ENCODE measurements at regions not wholly inside any gene's neighbourhood (a gene's known extent, or its start where the extent isn't known, plus 50 kb on each side); places are given as distances from the start of the nearest gene placed in this dataset.

DNA sequence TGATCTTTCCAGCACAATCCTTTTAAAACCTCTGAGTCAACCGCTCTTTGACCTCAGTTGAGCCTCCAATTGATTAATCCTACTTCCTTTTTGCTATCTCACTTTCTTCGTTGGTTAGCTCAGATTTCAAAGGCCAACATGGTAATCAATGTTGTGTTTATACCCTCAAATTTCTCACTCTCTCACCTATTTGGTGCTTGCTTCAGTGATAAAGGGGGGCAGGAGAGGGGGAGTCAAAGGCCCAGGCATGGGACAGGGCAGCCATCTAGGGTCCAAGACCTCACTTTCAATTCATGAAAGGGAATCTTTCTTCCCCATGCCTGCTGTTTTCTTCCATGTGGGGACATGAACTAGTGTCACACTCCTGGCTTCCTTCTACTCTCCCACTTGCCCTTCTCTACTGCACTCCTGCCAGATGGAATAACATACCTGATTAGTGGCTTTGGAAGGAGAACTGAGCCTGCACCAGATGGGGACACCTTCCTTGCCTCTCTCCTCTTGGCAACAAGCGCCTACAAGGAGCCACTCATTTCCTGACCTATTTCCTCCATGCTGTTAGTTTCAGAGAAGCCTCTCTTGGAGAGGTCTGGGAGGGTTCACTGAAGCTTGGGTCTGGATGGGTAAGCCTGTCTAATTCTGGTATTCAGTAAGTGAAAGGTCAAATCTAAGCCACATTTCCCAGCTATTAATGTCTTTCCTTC is 73.3 kb upstream of the ARHGAP29 start:
- ATAC-seq = no peak
- no peaks in the 10 kb centered on the region for H3K9me3 Mint-ChIP-seq
- no peak for DNase-seq (ENCODE audit: low spot score)
- peaks cover 5% of the 10 kb centered on the region for H3K4me1 Mint-ChIP-seq
- ChIA-PET POLR2A (no interaction called here), CTCF (interaction anchor here (1.0 kb wide), 1 partner anchor 271 kb away, joined by 3 read pairs; no protein-coding TSS in a partner anchor)
- no peaks in the 10 kb centered on the region for H3K36me3 Mint-ChIP-seq
- no peak overlapping the region for H3K27ac Mint-ChIP-seq
- TF ChIP-seq SMAD3 (CRISPR knock-in tag; IDR thresholded peaks at IDR 0.05; ENCODE audit: borderline replicate concordance) (no peak), JAZF1 (CRISPR knock-in tag; IDR thresholded peaks at IDR 0.05) (no peak)
- TF ChIP-seq, protein P1, sequence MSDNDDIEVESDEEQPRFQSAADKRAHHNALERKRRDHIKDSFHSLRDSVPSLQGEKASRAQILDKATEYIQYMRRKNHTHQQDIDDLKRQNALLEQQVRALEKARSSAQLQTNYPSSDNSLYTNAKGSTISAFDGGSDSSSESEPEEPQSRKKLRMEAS (CRISPR knock-in tag; IDR thresholded peaks at IDR 0.05) = no peak
- H3K4me3 Mint-ChIP-seq = no peak overlapping the region
- no peaks in the 10 kb centered on the region; the same call in none of the 2 replicates for H3K27me3 Mint-ChIP-seq (ENCODE audit: low read depth)

DNA sequence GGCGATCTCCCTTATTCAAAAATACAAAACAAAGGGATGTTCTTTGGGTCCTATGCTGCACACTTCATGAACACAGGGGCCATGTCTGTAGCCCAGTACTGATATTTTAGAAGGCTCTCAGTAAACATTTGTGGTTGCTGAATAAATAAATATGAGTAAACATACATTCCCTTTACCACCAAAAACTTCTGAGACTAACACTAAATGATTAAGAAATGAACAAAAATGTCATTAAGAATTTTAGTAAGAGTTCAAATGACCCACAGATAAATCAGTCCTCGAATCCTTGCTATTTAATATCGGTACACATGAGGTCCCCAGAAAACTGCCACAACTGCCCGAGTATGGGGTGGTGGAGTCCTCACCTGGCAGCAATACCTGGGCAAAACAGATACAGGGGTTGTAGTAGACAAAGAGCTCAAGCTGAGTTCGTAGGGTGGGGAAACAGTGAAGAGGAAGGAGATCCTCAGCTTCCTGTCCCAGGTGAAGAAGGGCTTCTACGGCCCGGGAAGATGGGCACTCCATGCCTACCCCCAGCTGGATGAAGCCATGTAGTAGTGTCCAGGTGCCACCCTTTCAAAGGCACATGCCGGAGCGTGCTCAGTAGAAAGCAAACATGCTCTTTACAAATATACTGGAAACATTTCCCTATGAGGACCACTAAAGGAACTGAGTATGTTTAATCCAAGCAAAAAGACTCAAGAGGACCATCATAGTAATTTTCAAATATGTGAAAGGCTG is 72.6 kb upstream of the ARHGAP29 start:
- ChIA-PET POLR2A (no interaction called here), CTCF (interaction anchor here (1.0 kb wide), 1 partner anchor 270 kb away, joined by 3 read pairs; no protein-coding TSS in a partner anchor)
- no peak for DNase-seq (ENCODE audit: low spot score)
- no peaks in the 10 kb centered on the region; the same call in none of the 2 replicates for H3K27me3 Mint-ChIP-seq (ENCODE audit: low read depth)
- no peaks in the 10 kb centered on the region for H3K36me3 Mint-ChIP-seq
- H3K9me3 Mint-ChIP-seq = no peaks in the 10 kb centered on the region
- H3K4me3 Mint-ChIP-seq = no peak overlapping the region
- H3K4me1 Mint-ChIP-seq = 0 out of 2 replicates have a peak, but pooled peaks cover 2% of the 10 kb centered on the region
- TF ChIP-seq ZNF232 (CRISPR knock-in tag; IDR thresholded peaks at IDR 0.05) = no peak
- no peak for TF ChIP-seq ATF1 (CRISPR knock-in tag; IDR thresholded peaks at IDR 0.05)
- no peak for TF ChIP-seq ZNF416 (CRISPR knock-in tag; IDR thresholded peaks at IDR 0.05)
- TF ChIP-seq, protein P2, sequence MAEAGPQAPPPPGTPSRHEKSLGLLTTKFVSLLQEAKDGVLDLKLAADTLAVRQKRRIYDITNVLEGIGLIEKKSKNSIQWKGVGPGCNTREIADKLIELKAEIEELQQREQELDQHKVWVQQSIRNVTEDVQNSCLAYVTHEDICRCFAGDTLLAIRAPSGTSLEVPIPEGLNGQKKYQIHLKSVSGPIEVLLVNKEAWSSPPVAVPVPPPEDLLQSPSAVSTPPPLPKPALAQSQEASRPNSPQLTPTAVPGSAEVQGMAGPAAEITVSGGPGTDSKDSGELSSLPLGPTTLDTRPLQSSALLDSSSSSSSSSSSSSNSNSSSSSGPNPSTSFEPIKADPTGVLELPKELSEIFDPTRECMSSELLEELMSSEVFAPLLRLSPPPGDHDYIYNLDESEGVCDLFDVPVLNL (CRISPR knock-in tag; IDR thresholded peaks at IDR 0.05; ENCODE audit: borderline replicate concordance, low read depth) = no peak
- TF ChIP-seq GABPB1 (CRISPR knock-in tag; IDR thresholded peaks at IDR 0.05) = no peak
- TF ChIP-seq, protein P3, sequence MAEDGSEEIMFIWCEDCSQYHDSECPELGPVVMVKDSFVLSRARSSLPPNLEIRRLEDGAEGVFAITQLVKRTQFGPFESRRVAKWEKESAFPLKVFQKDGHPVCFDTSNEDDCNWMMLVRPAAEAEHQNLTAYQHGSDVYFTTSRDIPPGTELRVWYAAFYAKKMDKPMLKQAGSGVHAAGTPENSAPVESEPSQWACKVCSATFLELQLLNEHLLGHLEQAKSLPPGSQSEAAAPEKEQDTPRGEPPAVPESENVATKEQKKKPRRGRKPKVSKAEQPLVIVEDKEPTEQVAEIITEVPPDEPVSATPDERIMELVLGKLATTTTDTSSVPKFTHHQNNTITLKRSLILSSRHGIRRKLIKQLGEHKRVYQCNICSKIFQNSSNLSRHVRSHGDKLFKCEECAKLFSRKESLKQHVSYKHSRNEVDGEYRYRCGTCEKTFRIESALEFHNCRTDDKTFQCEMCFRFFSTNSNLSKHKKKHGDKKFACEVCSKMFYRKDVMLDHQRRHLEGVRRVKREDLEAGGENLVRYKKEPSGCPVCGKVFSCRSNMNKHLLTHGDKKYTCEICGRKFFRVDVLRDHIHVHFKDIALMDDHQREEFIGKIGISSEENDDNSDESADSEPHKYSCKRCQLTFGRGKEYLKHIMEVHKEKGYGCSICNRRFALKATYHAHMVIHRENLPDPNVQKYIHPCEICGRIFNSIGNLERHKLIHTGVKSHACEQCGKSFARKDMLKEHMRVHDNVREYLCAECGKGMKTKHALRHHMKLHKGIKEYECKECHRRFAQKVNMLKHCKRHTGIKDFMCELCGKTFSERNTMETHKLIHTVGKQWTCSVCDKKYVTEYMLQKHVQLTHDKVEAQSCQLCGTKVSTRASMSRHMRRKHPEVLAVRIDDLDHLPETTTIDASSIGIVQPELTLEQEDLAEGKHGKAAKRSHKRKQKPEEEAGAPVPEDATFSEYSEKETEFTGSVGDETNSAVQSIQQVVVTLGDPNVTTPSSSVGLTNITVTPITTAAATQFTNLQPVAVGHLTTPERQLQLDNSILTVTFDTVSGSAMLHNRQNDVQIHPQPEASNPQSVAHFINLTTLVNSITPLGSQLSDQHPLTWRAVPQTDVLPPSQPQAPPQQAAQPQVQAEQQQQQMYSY (CRISPR knock-in tag; IDR thresholded peaks at IDR 0.05) = no peak
- no peak for TF ChIP-seq ZNF219 (CRISPR knock-in tag; IDR thresholded peaks at IDR 0.05; ENCODE audit: borderline replicate concordance)
- no peak for TF ChIP-seq HMGA2 (CRISPR knock-in tag; IDR thresholded peaks at IDR 0.05)
- no peak overlapping the region for H3K27ac Mint-ChIP-seq
- no peak for ATAC-seq

DNA sequence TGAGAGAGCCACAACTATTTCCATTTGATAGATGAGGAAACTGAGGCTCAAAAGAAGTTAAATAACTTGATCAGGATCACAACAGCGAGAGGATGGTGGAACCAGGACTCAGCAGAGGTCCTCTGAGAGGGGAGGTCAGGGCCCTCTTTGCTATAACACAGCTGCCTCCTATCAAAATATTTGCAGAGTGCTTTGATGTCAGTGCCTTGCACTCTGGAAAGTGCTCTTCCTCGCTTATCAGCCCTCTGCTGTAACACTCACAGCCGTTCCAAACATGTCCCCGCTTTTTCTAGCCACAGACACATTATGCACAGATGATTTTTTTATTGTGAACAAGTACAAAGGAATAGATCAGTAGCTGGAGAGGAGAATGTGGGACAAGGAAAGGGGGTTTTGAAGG is 71.8 kb upstream of the ARHGAP29 start:
- Mint-ChIP-seq H3K4me1 (0 out of 2 replicates have a peak, but pooled peaks cover 2% of the 10 kb centered on the region), H3K4me3 (no peak overlapping the region), H3K27ac (no peak overlapping the region), H3K36me3 (no peaks in the 10 kb centered on the region), H3K9me3 (no peaks in the 10 kb centered on the region), H3K27me3 (ENCODE audit: low read depth) (no peaks in the 10 kb centered on the region; the same call in none of the 2 replicates)
- POLR2A ChIA-PET = no interaction called here
- DNase-seq (ENCODE audit: low spot score) (no peak), ATAC-seq (no peak)
- CTCF ChIA-PET = no interaction called here
- TF ChIP-seq, protein P4, sequence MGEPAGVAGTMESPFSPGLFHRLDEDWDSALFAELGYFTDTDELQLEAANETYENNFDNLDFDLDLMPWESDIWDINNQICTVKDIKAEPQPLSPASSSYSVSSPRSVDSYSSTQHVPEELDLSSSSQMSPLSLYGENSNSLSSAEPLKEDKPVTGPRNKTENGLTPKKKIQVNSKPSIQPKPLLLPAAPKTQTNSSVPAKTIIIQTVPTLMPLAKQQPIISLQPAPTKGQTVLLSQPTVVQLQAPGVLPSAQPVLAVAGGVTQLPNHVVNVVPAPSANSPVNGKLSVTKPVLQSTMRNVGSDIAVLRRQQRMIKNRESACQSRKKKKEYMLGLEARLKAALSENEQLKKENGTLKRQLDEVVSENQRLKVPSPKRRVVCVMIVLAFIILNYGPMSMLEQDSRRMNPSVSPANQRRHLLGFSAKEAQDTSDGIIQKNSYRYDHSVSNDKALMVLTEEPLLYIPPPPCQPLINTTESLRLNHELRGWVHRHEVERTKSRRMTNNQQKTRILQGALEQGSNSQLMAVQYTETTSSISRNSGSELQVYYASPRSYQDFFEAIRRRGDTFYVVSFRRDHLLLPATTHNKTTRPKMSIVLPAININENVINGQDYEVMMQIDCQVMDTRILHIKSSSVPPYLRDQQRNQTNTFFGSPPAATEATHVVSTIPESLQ (CRISPR knock-in tag; IDR thresholded peaks at IDR 0.05) = no peak
- TF ChIP-seq, protein P5, sequence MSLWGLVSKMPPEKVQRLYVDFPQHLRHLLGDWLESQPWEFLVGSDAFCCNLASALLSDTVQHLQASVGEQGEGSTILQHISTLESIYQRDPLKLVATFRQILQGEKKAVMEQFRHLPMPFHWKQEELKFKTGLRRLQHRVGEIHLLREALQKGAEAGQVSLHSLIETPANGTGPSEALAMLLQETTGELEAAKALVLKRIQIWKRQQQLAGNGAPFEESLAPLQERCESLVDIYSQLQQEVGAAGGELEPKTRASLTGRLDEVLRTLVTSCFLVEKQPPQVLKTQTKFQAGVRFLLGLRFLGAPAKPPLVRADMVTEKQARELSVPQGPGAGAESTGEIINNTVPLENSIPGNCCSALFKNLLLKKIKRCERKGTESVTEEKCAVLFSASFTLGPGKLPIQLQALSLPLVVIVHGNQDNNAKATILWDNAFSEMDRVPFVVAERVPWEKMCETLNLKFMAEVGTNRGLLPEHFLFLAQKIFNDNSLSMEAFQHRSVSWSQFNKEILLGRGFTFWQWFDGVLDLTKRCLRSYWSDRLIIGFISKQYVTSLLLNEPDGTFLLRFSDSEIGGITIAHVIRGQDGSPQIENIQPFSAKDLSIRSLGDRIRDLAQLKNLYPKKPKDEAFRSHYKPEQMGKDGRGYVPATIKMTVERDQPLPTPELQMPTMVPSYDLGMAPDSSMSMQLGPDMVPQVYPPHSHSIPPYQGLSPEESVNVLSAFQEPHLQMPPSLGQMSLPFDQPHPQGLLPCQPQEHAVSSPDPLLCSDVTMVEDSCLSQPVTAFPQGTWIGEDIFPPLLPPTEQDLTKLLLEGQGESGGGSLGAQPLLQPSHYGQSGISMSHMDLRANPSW (CRISPR knock-in tag; conservative IDR thresholded peaks at IDR 0.05; ENCODE audit: low read depth) = no peak
- TF ChIP-seq, protein P6, sequence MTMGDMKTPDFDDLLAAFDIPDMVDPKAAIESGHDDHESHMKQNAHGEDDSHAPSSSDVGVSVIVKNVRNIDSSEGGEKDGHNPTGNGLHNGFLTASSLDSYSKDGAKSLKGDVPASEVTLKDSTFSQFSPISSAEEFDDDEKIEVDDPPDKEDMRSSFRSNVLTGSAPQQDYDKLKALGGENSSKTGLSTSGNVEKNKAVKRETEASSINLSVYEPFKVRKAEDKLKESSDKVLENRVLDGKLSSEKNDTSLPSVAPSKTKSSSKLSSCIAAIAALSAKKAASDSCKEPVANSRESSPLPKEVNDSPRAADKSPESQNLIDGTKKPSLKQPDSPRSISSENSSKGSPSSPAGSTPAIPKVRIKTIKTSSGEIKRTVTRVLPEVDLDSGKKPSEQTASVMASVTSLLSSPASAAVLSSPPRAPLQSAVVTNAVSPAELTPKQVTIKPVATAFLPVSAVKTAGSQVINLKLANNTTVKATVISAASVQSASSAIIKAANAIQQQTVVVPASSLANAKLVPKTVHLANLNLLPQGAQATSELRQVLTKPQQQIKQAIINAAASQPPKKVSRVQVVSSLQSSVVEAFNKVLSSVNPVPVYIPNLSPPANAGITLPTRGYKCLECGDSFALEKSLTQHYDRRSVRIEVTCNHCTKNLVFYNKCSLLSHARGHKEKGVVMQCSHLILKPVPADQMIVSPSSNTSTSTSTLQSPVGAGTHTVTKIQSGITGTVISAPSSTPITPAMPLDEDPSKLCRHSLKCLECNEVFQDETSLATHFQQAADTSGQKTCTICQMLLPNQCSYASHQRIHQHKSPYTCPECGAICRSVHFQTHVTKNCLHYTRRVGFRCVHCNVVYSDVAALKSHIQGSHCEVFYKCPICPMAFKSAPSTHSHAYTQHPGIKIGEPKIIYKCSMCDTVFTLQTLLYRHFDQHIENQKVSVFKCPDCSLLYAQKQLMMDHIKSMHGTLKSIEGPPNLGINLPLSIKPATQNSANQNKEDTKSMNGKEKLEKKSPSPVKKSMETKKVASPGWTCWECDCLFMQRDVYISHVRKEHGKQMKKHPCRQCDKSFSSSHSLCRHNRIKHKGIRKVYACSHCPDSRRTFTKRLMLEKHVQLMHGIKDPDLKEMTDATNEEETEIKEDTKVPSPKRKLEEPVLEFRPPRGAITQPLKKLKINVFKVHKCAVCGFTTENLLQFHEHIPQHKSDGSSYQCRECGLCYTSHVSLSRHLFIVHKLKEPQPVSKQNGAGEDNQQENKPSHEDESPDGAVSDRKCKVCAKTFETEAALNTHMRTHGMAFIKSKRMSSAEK (CRISPR knock-in tag; IDR thresholded peaks at IDR 0.05; ENCODE audit: borderline replicate concordance) = no peak
- TF ChIP-seq NR1H2 (CRISPR knock-in tag; IDR thresholded peaks at IDR 0.05) (no peak), FOXJ3 (CRISPR knock-in tag; IDR thresholded peaks at IDR 0.05; ENCODE audit: borderline replicate concordance) (no peak)
